Pancreas (tissue), 10 donors: ENCODE measurements at regions not wholly inside any gene's neighbourhood (a gene's known extent, or its start where the extent isn't known, plus 50 kb on each side); places are given as distances from the start of the nearest gene placed in this dataset.
A peak's percentile ranks its signal among the peaks of the same experiment; 100 is the strongest.
"Not testable (repeated sequence)": the region's sequence is repeated elsewhere in the genome, so short reads cannot be mapped to it uniquely, and the experiment has no call there.

Experiments used
- ATAC-seq, 4 donors: fragments of 200-7000 bp; cut with Tn5 transposase; one replicate each; pipeline versions ENCODE4 v1.8.0 to v1.9.1; 2020; ENCODE audit warnings: mild to moderate bottlenecking in 4 of 4, moderate library complexity in 4 of 4
- DNase-seq, 6 donors: peaks; one replicate each; pipeline ENCODE4 v3.0.0-alpha.2; 2020
- FAIRE-seq: peaks from 2 replicates; lab custom pipeline; 2012; peaks lifted over from hg19 to GRCh38; lab: Jason Lieb, UNC
- H3K27ac ChIP-seq, 4 donors: fragments of 200-600 bp; sonication (generic); 1 replicate in 3 of 4; 2 replicates in 1 of 4; pipeline versions ENCODE4 v1.5.0 to v1.8.0; 2020
- H3K27me3 ChIP-seq, 4 donors: fragments of 200-600 bp; one replicate each; pipeline ENCODE4 v1.8.0; 2021
- H3K36me3 ChIP-seq, 3 donors: fragments of 200-600 bp; sonication (generic) in 1 of 3; one replicate each; pipeline versions ENCODE4 v1.5.0 to v1.8.0; 2020 to 2021
- H3K4me1 ChIP-seq, 3 donors: fragments of 200-600 bp; one replicate each; pipeline ENCODE4 v1.8.0; 2021
- H3K4me3 ChIP-seq, 4 donors: fragments of 200-600 bp; sonication (generic) in 2 of 4; one replicate each; pipeline versions ENCODE4 v1.5.0 to v1.8.0; 2020 to 2021
- H3K9me3 ChIP-seq, 4 donors: fragments of 200-600 bp; one replicate each; pipeline ENCODE4 v1.8.0; 2021
- WGBS, 2 donors: extraction: QIAGEN DNeasy Blood & Tissue Kit; methylation state at CpG; one replicate each; pipeline ENCODE4 v1.1.7; 2013; 5-methylcytosine and 5-hydroxymethylcytosine counted together
- intact Hi-C, 3 donors: fragments of 100-400 bp; cut with DNase I; formaldehyde crosslinking; loops; one replicate each; pipeline versions ENCODE4 v1.11.1 to v1.14.2; 2022
- TF ChIP-seq, protein P1 (sequence below), 4 donors: fragments of 200-600 bp; sonication (generic) in 3 of 4; IDR thresholded peaks; one replicate each; pipeline versions ENCODE4 v1.5.0 to v1.8.0; 2021; ENCODE audit warnings: antibody characterized with exemption in 4 of 4
- donor health status: healthy with polysubstance abuse.
- donor health status: DM: no; HTN: no; CAD: no; lungs with moderate emphysema.
- donor health status: DM: no; HTN: no; CAD: no.
- donor health status: control.
- donor health status: control.
- donor health status: Bipolar disorder and iron deficiency.
- donor health status: DM: yes; HTN: yes; CAD: no.
- donor health status: DM: no; HTN: no; CAD: no.
- donor health status: DM: no; HTN: no; CAD: no.
- donor health status: DM: yes; HTN: yes; CAD: no.

DNA sequence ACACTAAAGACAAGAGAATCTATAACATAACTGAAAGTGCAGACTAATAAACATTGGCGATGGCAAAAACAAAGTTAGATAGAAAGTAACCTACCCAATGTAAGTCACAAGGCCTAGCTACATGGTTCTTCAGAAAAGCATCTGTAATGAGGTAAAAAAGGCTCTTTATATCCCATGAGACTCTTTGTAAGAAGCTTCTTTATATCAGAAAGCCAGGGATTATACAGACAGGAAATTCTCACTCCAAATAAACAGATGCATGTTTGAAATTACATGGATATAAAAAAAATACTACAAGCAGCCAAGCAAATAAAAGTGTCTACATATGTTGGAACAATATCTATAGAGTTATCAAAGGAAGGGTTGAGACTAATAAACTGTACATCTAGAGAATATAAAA is 284.9 kb upstream of the NRSN1 start:
- 72 to 82% methylated on average over 1 of the region's 1 CpG for WGBS, 2 donors
- FAIRE-seq, result no peak

GRCh38 chr6:23842760-23843159 is 283.3 kb upstream of the NRSN1 start:
- Histone ChIP-seq H3K27me3 (no peaks in the 10 kb centered on the region), H3K27ac (no peak overlapping the region), H3K36me3 (no peaks in the 10 kb centered on the region), H3K9me3 (no peaks in the 10 kb centered on the region), H3K4me3 (no peak overlapping the region), H3K4me1 (no peaks in the 10 kb centered on the region)
- DNase-seq (no peak), FAIRE-seq (no peak), ATAC-seq (no peak)
- TF ChIP-seq, protein P1, sequence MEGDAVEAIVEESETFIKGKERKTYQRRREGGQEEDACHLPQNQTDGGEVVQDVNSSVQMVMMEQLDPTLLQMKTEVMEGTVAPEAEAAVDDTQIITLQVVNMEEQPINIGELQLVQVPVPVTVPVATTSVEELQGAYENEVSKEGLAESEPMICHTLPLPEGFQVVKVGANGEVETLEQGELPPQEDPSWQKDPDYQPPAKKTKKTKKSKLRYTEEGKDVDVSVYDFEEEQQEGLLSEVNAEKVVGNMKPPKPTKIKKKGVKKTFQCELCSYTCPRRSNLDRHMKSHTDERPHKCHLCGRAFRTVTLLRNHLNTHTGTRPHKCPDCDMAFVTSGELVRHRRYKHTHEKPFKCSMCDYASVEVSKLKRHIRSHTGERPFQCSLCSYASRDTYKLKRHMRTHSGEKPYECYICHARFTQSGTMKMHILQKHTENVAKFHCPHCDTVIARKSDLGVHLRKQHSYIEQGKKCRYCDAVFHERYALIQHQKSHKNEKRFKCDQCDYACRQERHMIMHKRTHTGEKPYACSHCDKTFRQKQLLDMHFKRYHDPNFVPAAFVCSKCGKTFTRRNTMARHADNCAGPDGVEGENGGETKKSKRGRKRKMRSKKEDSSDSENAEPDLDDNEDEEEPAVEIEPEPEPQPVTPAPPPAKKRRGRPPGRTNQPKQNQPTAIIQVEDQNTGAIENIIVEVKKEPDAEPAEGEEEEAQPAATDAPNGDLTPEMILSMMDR (IDR thresholded peaks at IDR 0.05), result no peak
- 57 to 66% methylated on average over 3 of the region's 3 CpGs for WGBS, 2 donors
- intact Hi-C loops, result no loop called here

More for the DNA sequence above, 284.9 kb upstream of the NRSN1 start:
- H3K27ac ChIP-seq, result no peak overlapping the region
- intact Hi-C loops, result no loop called here
- H3K4me1 ChIP-seq, result no peaks in the 10 kb centered on the region
- ATAC-seq (no peak), DNase-seq (no peak)
- TF ChIP-seq, protein P1 (IDR thresholded peaks at IDR 0.05), result no peak
- no peaks in the 10 kb centered on the region for H3K9me3 ChIP-seq
- no peak overlapping the region for H3K4me3 ChIP-seq
- no peaks in the 10 kb centered on the region for H3K27me3 ChIP-seq
- no peaks in the 10 kb centered on the region for H3K36me3 ChIP-seq

GRCh38 chr6:23851522-23851921 is 274.5 kb upstream of the NRSN1 start:
- intact Hi-C loops, result no loop called here
- no peaks in the 10 kb centered on the region for H3K36me3 ChIP-seq
- WGBS, 2 donors, result 38 to 40% methylated on average over 1 of the region's 1 CpG
- FAIRE-seq (no peak), ATAC-seq (no peak), DNase-seq (no peak)
- TF ChIP-seq, protein P1 (IDR thresholded peaks at IDR 0.05), result no peak
- no peak overlapping the region for H3K27ac ChIP-seq
- H3K9me3 ChIP-seq, result no peaks in the 10 kb centered on the region
- H3K4me3 ChIP-seq, result no peak overlapping the region
- H3K27me3 ChIP-seq, result no peaks in the 10 kb centered on the region
- no peaks in the 10 kb centered on the region for H3K4me1 ChIP-seq

GRCh38 chr6:23853566-23854133 is 272.4 kb upstream of the NRSN1 start:
- H3K27ac ChIP-seq, H3K4me1 ChIP-seq, H3K36me3 ChIP-seq, ATAC-seq, H3K27me3 ChIP-seq, H3K4me3 ChIP-seq, H3K9me3 ChIP-seq, FAIRE-seq, intact Hi-C loops: not testable (repeated sequence)
- DNase-seq, result peak in 2 of 6 donors; percentile 16 to 25
- WGBS, 2 donors, result 78 to 82% methylated on average over 7 to 17 of the region's 18 CpGs

GRCh38 chr6:23854154-23854553 is 271.9 kb upstream of the NRSN1 start:
- intact Hi-C loops, result not testable (repeated sequence)
- 84 to 93% methylated on average over 20 to 22 of the region's 22 CpGs for WGBS, 2 donors

DNA sequence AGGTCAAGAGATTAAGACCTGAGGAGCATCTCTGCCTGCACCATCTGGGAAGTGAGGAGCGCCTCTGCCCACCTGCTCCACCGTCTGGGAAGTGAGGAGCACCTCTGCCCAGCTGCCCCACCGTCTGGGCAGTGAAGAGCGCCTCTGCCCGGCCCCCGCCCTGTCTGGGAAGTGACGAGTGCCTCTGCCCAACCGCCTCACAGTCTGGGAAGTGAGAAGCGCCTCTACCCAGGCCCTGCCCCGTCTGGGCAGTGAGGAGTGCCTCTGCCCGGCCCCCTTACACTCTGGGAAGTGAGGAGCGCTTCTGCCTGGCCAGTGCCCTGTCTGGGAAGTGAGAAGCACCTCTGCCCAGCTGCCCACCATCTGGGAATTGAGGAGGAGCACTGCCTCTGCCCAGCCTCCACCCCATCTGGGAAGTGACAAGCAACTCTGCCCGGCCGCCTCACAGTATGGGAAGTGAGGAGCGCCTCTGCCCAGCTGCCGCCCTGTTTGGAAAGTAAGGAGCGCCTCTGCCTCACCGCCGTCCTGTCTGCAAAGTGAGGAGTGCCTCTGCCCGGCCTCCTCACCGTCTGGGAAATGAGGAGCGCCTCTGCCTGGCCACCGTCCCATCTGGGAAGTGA is 270.4 kb upstream of the NRSN1 start:
- intact Hi-C loops, result no loop called here
- no peak overlapping the region for H3K27ac ChIP-seq
- TF ChIP-seq, protein P1 (IDR thresholded peaks at IDR 0.05), result no peak
- no peak overlapping the region for H3K4me3 ChIP-seq
- peak in 1 of 6 donors; percentile 48 for DNase-seq
- WGBS, 2 donors, result 76 to 87% methylated on average over 23 of the region's 23 CpGs
- H3K27me3 ChIP-seq, result no peaks in the 10 kb centered on the region
- no peak for ATAC-seq
- no peaks in the 10 kb centered on the region for H3K36me3 ChIP-seq
- no peaks in the 10 kb centered on the region for H3K9me3 ChIP-seq
- no peak for FAIRE-seq
- H3K4me1 ChIP-seq, result no peaks in the 10 kb centered on the region

More at GRCh38 chr6:23854154-23854553, 271.9 kb upstream of the NRSN1 start:
- ATAC-seq, FAIRE-seq, H3K4me1 ChIP-seq, H3K9me3 ChIP-seq, H3K36me3 ChIP-seq, H3K27ac ChIP-seq, H3K27me3 ChIP-seq, H3K4me3 ChIP-seq: not testable (repeated sequence)
- DNase-seq, result peak in 2 of 6 donors; percentile 9 to 46
